GM23338 (cell line): ENCODE measurements at regions not wholly inside any gene's neighbourhood (a gene's known extent, or its start where the extent isn't known, plus 50 kb on each side); places are given as distances from the start of the nearest gene placed in this dataset.

ENCODE experiments used
- ATAC-seq: fragments of 200-7000 bp; cut with Tn5 transposase; 3 replicates; pipeline ENCODE4 v1.9.1; 2020
- DNase-seq: peaks from one replicate; pipeline ENCODE4 v3.0.0-alpha.2; 2015; ENCODE audit warnings: low spot score
- H2AFZ ChIP-seq: fragments of 200-600 bp; sonication (generic); 2 replicates; pipeline ENCODE4 v1.8.0; 2016; ENCODE audit warnings: antibody characterized with exemption, mild to moderate bottlenecking, moderate library complexity
- H3F3A ChIP-seq: fragments of 200-600 bp; sonication (generic); replicated peaks from 2 replicates; pipeline ENCODE4 v1.8.0; 2017; ENCODE audit warnings: antibody characterized with exemption, mixed run types, low read depth
- H3K27ac ChIP-seq: fragments of 200-600 bp; sonication (generic); 2 replicates; pipeline ENCODE4 v1.6.1; 2016; ENCODE audit warnings: low read depth
- H3K27me3 ChIP-seq: fragments of 200-600 bp; sonication (generic); 2 replicates; pipeline ENCODE4 v1.8.0; 2016; ENCODE audit warnings: mild to moderate bottlenecking, mixed run types, moderate library complexity; ENCODE audit not compliant: insufficient read depth
- H3K36me3 ChIP-seq: fragments of 200-600 bp; sonication (generic); 2 replicates; pipeline ENCODE4 v1.8.0; 2016; ENCODE audit warnings: mild to moderate bottlenecking; ENCODE audit not compliant: insufficient read depth
- H3K4me1 ChIP-seq: fragments of 200-600 bp; sonication (generic); 2 replicates; pipeline ENCODE4 v1.8.0; 2016; ENCODE audit warnings: mild to moderate bottlenecking, moderate library complexity; ENCODE audit not compliant: insufficient read depth
- H3K4me2 ChIP-seq: fragments of 200-600 bp; sonication (generic); 2 replicates; pipeline ENCODE4 v1.7.1; 2017; ENCODE audit warnings: mixed run types
- H3K4me3 ChIP-seq: fragments of 200-600 bp; sonication (generic); 2 replicates; pipeline ENCODE4 v1.6.1; 2016; ENCODE audit warnings: mixed run types
- H3K79me2 ChIP-seq: fragments of 200-600 bp; sonication (generic); replicated peaks from 2 replicates; pipeline ENCODE4 v1.8.0; 2017; ENCODE audit warnings: mild to moderate bottlenecking; ENCODE audit not compliant: insufficient read depth
- H3K9me2 ChIP-seq: fragments of 200-600 bp; sonication (generic); 2 replicates; pipeline ENCODE4 v1.8.0; 2017; ENCODE audit not compliant: insufficient read depth
- H4K20me1 ChIP-seq: fragments of 200-600 bp; sonication (generic); replicated peaks from 2 replicates; pipeline ENCODE4 v1.8.0; 2017; ENCODE audit warnings: mild to moderate bottlenecking; ENCODE audit not compliant: insufficient read depth
- H3K27ac Mint-ChIP-seq: 2 replicates; pipeline ENCODE4 v1.8.0; 2020; ENCODE audit warnings: inconsistent platforms, mild to moderate bottlenecking, moderate library complexity, mixed read lengths
- H3K27me3 Mint-ChIP-seq: 3 replicates; pipeline ENCODE4 v1.8.0; 2022; ENCODE audit warnings: low read depth, mild to moderate bottlenecking, moderate library complexity, mixed read lengths, inconsistent platforms; ENCODE audit not compliant: insufficient read depth, poor library complexity
- H3K36me3 Mint-ChIP-seq: 3 replicates; pipeline ENCODE4 v1.8.0; 2021; ENCODE audit warnings: low read depth, mild to moderate bottlenecking, inconsistent platforms, moderate library complexity, mixed read lengths
- H3K4me1 Mint-ChIP-seq: 3 replicates; pipeline ENCODE4 v1.8.0; 2020; ENCODE audit warnings: mild to moderate bottlenecking, inconsistent platforms, mixed read lengths
- H3K4me3 Mint-ChIP-seq: 3 replicates; pipeline ENCODE4 v1.8.0; 2021; ENCODE audit warnings: moderate library complexity, mild to moderate bottlenecking, inconsistent platforms, mixed read lengths
- H3K9me3 Mint-ChIP-seq: 3 replicates; pipeline ENCODE4 v1.8.0; 2020; ENCODE audit warnings: moderate library complexity, mild to moderate bottlenecking, inconsistent platforms, mixed read lengths
- CTCF ChIP-seq, 2 experiments: fragments of 200-600 bp in 1 of 2; sonication (generic) in 1 of 2; conservative IDR thresholded peaks; 2 replicates each; pipeline versions ENCODE4 v1.5.1 to v1.6.1; 2016 to 2017; ENCODE audit warnings: antibody characterized with exemption in 2 of 2, low read depth in 2 of 2, mild to moderate bottlenecking in 2 of 2, moderate library complexity in 1 of 2
- EZH2phosphoT487 ChIP-seq: fragments of 200-600 bp; sonication (generic); IDR thresholded peaks from one replicate; pipeline ENCODE4 v1.8.1; 2018; ENCODE audit warnings: antibody characterized with exemption; ENCODE audit not compliant: unreplicated experiment
- JUNB ChIP-seq: IDR thresholded peaks from one replicate; pipeline ENCODE4 v1.6.1; 2016; ENCODE audit warnings: antibody characterized with exemption; ENCODE audit not compliant: unreplicated experiment
- NANOG ChIP-seq: IDR thresholded peaks from 2 replicates; pipeline ENCODE4 v1.6.1; 2016; ENCODE audit warnings: antibody characterized with exemption, borderline replicate concordance
- ZNF331 ChIP-seq: fragments of 250-450 bp; sonication (Bioruptor Pico); IDR thresholded peaks from 2 replicates; pipeline ENCODE4 v1.5.0; 2020; ENCODE audit warnings: low read depth, mild to moderate bottlenecking, moderate library complexity
- ZNF462 ChIP-seq: fragments of 250-450 bp; sonication (Bioruptor Pico); IDR thresholded peaks from 2 replicates; pipeline ENCODE4 v1.5.0; 2020; ENCODE audit warnings: mild to moderate bottlenecking, moderate library complexity

GRCh38 chr1:88133991-88134390 is 550.1 kb upstream of the PKN2 start:
- Mint-ChIP-seq H3K27me3 (no peaks in the 10 kb centered on the region), H3K4me3 (no peak overlapping the region), H3K4me1 (peaks cover 33% of the 10 kb centered on the region), H3K27ac (no peak overlapping the region), H3K9me3 (peaks cover 10% of the 10 kb centered on the region; the same call in 2 of the 3 replicates), H3K36me3 (peaks cover 7% of the 10 kb centered on the region; the same call in 2 of the 3 replicates)
- no peaks in the 10 kb centered on the region for H3F3A ChIP-seq
- no peaks in the 10 kb centered on the region for H3K27me3 ChIP-seq
- no peaks in the 10 kb centered on the region for H4K20me1 ChIP-seq
- H3K9me2 ChIP-seq, result no peaks in the 10 kb centered on the region
- TF ChIP-seq EZH2phosphoT487 (no peak), CTCF (conservative IDR thresholded peaks at IDR 0.05; ENCODE audit: low read depth in 2 of 2) (no peak)
- H3K4me2 ChIP-seq, result no peak overlapping the region
- H3K79me2 ChIP-seq, result no peaks in the 10 kb centered on the region
- H3K27ac ChIP-seq, result no peak overlapping the region
- H3K4me3 ChIP-seq, result no peak overlapping the region
- ATAC-seq (no peak), DNase-seq (no peak)
- H3K4me1 ChIP-seq, result peaks cover 34% of the 10 kb centered on the region
- no peaks in the 10 kb centered on the region for H3K36me3 ChIP-seq
- H2AFZ ChIP-seq, result no peak overlapping the region

- Mint-ChIP-seq H3K27ac (peak overlapping the region; percentile 93), H3K4me3 (no peak overlapping the region), H3K36me3 (peaks cover 7% of the 10 kb centered on the region; the same call in 2 of the 3 replicates), H3K4me1 (peaks cover 33% of the 10 kb centered on the region), H3K27me3 (no peaks in the 10 kb centered on the region), H3K9me3 (peaks cover 10% of the 10 kb centered on the region; the same call in 2 of the 3 replicates)
- no peaks in the 10 kb centered on the region for H3K79me2 ChIP-seq
- H3K9me2 ChIP-seq, result no peaks in the 10 kb centered on the region
- H3K36me3 ChIP-seq, result no peaks in the 10 kb centered on the region
- no peaks in the 10 kb centered on the region for H3F3A ChIP-seq
- no peaks in the 10 kb centered on the region for H4K20me1 ChIP-seq
- peak overlapping the region; percentile 67 for H3K4me2 ChIP-seq
- peak overlapping the region; percentile 72 for H3K27ac ChIP-seq
- H3K4me1 ChIP-seq, result peaks cover 34% of the 10 kb centered on the region
- H3K4me3 ChIP-seq, result no peak overlapping the region
- H3K27me3 ChIP-seq, result no peaks in the 10 kb centered on the region
- no peak overlapping the region; the same call in 1 of the 2 replicates for H2AFZ ChIP-seq
- ATAC-seq (peak; percentile 86), DNase-seq (peak; percentile 38)
- TF ChIP-seq NANOG (peak; percentile 30; the same call in 1 of the 2 replicates), JUNB (no peak), ZNF462 (CRISPR knock-in tag) (peak; percentile 54), CTCF (conservative IDR thresholded peaks at IDR 0.05; ENCODE audit: low read depth in 2 of 2) (no peak), ZNF331 (CRISPR knock-in tag) (no peak)
Measured at GRCh38 chr1:88134983-88135921, 548.8 kb upstream of the PKN2 start.
